GM23338 (cell line): ENCODE measurements at regions not wholly inside any gene's neighbourhood (a gene's known extent, or its start where the extent isn't known, plus 50 kb on each side); places are given as distances from the start of the nearest gene placed in this dataset.

Experiments
- ATAC-seq: fragments of 200-7000 bp; cut with Tn5 transposase; 3 replicates; pipeline ENCODE4 v1.9.1; 2020
- DNase-seq: peaks from one replicate; pipeline ENCODE4 v3.0.0-alpha.2; 2015; ENCODE audit warnings: low spot score
- H2AFZ ChIP-seq: fragments of 200-600 bp; sonication (generic); 2 replicates; pipeline ENCODE4 v1.8.0; 2016; ENCODE audit warnings: antibody characterized with exemption, mild to moderate bottlenecking, moderate library complexity
- H3F3A ChIP-seq: fragments of 200-600 bp; sonication (generic); replicated peaks from 2 replicates; pipeline ENCODE4 v1.8.0; 2017; ENCODE audit warnings: antibody characterized with exemption, mixed run types, low read depth
- H3K27ac ChIP-seq: fragments of 200-600 bp; sonication (generic); 2 replicates; pipeline ENCODE4 v1.6.1; 2016; ENCODE audit warnings: low read depth
- H3K27me3 ChIP-seq: fragments of 200-600 bp; sonication (generic); 2 replicates; pipeline ENCODE4 v1.8.0; 2016; ENCODE audit warnings: mild to moderate bottlenecking, mixed run types, moderate library complexity; ENCODE audit not compliant: insufficient read depth
- H3K36me3 ChIP-seq: fragments of 200-600 bp; sonication (generic); 2 replicates; pipeline ENCODE4 v1.8.0; 2016; ENCODE audit warnings: mild to moderate bottlenecking; ENCODE audit not compliant: insufficient read depth
- H3K4me1 ChIP-seq: fragments of 200-600 bp; sonication (generic); 2 replicates; pipeline ENCODE4 v1.8.0; 2016; ENCODE audit warnings: mild to moderate bottlenecking, moderate library complexity; ENCODE audit not compliant: insufficient read depth
- H3K4me2 ChIP-seq: fragments of 200-600 bp; sonication (generic); 2 replicates; pipeline ENCODE4 v1.7.1; 2017; ENCODE audit warnings: mixed run types
- H3K4me3 ChIP-seq: fragments of 200-600 bp; sonication (generic); 2 replicates; pipeline ENCODE4 v1.6.1; 2016; ENCODE audit warnings: mixed run types
- H3K79me2 ChIP-seq: fragments of 200-600 bp; sonication (generic); replicated peaks from 2 replicates; pipeline ENCODE4 v1.8.0; 2017; ENCODE audit warnings: mild to moderate bottlenecking; ENCODE audit not compliant: insufficient read depth
- H3K9me2 ChIP-seq: fragments of 200-600 bp; sonication (generic); 2 replicates; pipeline ENCODE4 v1.8.0; 2017; ENCODE audit not compliant: insufficient read depth
- H4K20me1 ChIP-seq: fragments of 200-600 bp; sonication (generic); replicated peaks from 2 replicates; pipeline ENCODE4 v1.8.0; 2017; ENCODE audit warnings: mild to moderate bottlenecking; ENCODE audit not compliant: insufficient read depth
- H3K27ac Mint-ChIP-seq: 2 replicates; pipeline ENCODE4 v1.8.0; 2020; ENCODE audit warnings: inconsistent platforms, mild to moderate bottlenecking, moderate library complexity, mixed read lengths
- H3K27me3 Mint-ChIP-seq: 3 replicates; pipeline ENCODE4 v1.8.0; 2022; ENCODE audit warnings: low read depth, mild to moderate bottlenecking, moderate library complexity, mixed read lengths, inconsistent platforms; ENCODE audit not compliant: insufficient read depth, poor library complexity
- H3K36me3 Mint-ChIP-seq: 3 replicates; pipeline ENCODE4 v1.8.0; 2021; ENCODE audit warnings: low read depth, mild to moderate bottlenecking, inconsistent platforms, moderate library complexity, mixed read lengths
- H3K4me1 Mint-ChIP-seq: 3 replicates; pipeline ENCODE4 v1.8.0; 2020; ENCODE audit warnings: mild to moderate bottlenecking, inconsistent platforms, mixed read lengths
- H3K4me3 Mint-ChIP-seq: 3 replicates; pipeline ENCODE4 v1.8.0; 2021; ENCODE audit warnings: moderate library complexity, mild to moderate bottlenecking, inconsistent platforms, mixed read lengths
- H3K9me3 Mint-ChIP-seq: 3 replicates; pipeline ENCODE4 v1.8.0; 2020; ENCODE audit warnings: moderate library complexity, mild to moderate bottlenecking, inconsistent platforms, mixed read lengths
- CREB1 ChIP-seq: fragments of 250-450 bp; sonication (Bioruptor Pico); IDR thresholded peaks from 2 replicates; pipeline ENCODE4 v1.5.0; 2020; ENCODE audit warnings: low read depth, mild to moderate bottlenecking, moderate library complexity
- EZH2 ChIP-seq: fragments of 200-600 bp; sonication (generic); IDR thresholded peaks from one replicate; pipeline ENCODE4 v1.8.0; 2017; ENCODE audit warnings: antibody characterized with exemption, mild to moderate bottlenecking, low read depth; ENCODE audit not compliant: unreplicated experiment
- EZH2phosphoT487 ChIP-seq: fragments of 200-600 bp; sonication (generic); IDR thresholded peaks from one replicate; pipeline ENCODE4 v1.8.1; 2018; ENCODE audit warnings: antibody characterized with exemption; ENCODE audit not compliant: unreplicated experiment
- JUNB ChIP-seq: IDR thresholded peaks from one replicate; pipeline ENCODE4 v1.6.1; 2016; ENCODE audit warnings: antibody characterized with exemption; ENCODE audit not compliant: unreplicated experiment
- POLR2AphosphoS5 ChIP-seq: IDR thresholded peaks from 2 replicates; pipeline ENCODE4 v1.6.1; 2016; ENCODE audit warnings: antibody characterized with exemption, low read depth
- REST ChIP-seq: IDR thresholded peaks from one replicate; pipeline ENCODE4 v1.6.1; 2018; ENCODE audit warnings: antibody characterized with exemption; ENCODE audit not compliant: unreplicated experiment
- STAT1 ChIP-seq: IDR thresholded peaks from one replicate; pipeline ENCODE4 v1.6.1; 2016; ENCODE audit warnings: antibody characterized with exemption; ENCODE audit not compliant: unreplicated experiment
- ZNF114 ChIP-seq: fragments of 250-450 bp; sonication (Bioruptor Pico); IDR thresholded peaks from 2 replicates; pipeline ENCODE4 v1.5.0; 2020; ENCODE audit warnings: mild to moderate bottlenecking, moderate library complexity
- TF ChIP-seq, protein P1 (sequence below): fragments of 250-450 bp; sonication (Bioruptor Pico); IDR thresholded peaks from 2 replicates; pipeline ENCODE4 v1.5.0; 2020; ENCODE audit warnings: mild to moderate bottlenecking, moderate library complexity

DNA sequence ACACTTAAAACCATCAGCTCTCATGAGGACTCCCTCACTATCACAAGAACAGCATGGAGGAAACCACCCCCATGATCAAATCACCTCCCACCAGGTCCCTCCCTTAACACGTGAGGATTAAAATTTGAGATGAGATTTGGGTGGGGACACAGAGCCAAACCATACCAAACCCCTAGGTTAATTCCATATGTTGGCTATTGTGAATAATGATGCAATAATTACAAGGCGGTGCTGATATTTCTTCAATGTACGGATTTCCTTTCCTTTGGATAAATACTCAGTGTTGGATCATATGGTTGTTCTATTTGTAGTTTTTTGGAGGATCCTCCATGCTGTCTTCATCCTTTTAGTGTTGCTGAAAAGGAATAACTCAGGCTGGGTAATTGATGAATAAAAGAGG is 652.1 kb upstream of the PKDCC start:
- TF ChIP-seq STAT1 = no peak
- TF ChIP-seq JUNB = no peak
- no peak for ATAC-seq
- no peak for DNase-seq

GRCh38 chr2:41399437-41400087 is 648.3 kb upstream of the PKDCC start:
- no peaks in the 10 kb centered on the region for H3K27me3 ChIP-seq
- no peaks in the 10 kb centered on the region for H3F3A ChIP-seq
- peaks cover 19% of the 10 kb centered on the region for H3K4me1 Mint-ChIP-seq
- H3K27me3 Mint-ChIP-seq = peaks cover 5% of the 10 kb centered on the region
- no peak overlapping the region for H3K4me3 ChIP-seq
- H3K27ac Mint-ChIP-seq = no peak overlapping the region
- H3K4me2 ChIP-seq = no peak overlapping the region
- H3K36me3 ChIP-seq = peaks cover 8% of the 10 kb centered on the region; the same call in 1 of the 2 replicates
- ATAC-seq = no peak
- H3K36me3 Mint-ChIP-seq = peaks cover 28% of the 10 kb centered on the region
- peaks cover 2% of the 10 kb centered on the region for H3K4me1 ChIP-seq
- H3K9me3 Mint-ChIP-seq = peaks cover 26% of the 10 kb centered on the region
- no peaks in the 10 kb centered on the region for H4K20me1 ChIP-seq
- no peak overlapping the region for H3K4me3 Mint-ChIP-seq
- no peak overlapping the region for H2AFZ ChIP-seq
- no peak for DNase-seq
- no peak for TF ChIP-seq POLR2AphosphoS5
- TF ChIP-seq REST = no peak
- no peak for TF ChIP-seq CREB1
- TF ChIP-seq, protein P1, sequence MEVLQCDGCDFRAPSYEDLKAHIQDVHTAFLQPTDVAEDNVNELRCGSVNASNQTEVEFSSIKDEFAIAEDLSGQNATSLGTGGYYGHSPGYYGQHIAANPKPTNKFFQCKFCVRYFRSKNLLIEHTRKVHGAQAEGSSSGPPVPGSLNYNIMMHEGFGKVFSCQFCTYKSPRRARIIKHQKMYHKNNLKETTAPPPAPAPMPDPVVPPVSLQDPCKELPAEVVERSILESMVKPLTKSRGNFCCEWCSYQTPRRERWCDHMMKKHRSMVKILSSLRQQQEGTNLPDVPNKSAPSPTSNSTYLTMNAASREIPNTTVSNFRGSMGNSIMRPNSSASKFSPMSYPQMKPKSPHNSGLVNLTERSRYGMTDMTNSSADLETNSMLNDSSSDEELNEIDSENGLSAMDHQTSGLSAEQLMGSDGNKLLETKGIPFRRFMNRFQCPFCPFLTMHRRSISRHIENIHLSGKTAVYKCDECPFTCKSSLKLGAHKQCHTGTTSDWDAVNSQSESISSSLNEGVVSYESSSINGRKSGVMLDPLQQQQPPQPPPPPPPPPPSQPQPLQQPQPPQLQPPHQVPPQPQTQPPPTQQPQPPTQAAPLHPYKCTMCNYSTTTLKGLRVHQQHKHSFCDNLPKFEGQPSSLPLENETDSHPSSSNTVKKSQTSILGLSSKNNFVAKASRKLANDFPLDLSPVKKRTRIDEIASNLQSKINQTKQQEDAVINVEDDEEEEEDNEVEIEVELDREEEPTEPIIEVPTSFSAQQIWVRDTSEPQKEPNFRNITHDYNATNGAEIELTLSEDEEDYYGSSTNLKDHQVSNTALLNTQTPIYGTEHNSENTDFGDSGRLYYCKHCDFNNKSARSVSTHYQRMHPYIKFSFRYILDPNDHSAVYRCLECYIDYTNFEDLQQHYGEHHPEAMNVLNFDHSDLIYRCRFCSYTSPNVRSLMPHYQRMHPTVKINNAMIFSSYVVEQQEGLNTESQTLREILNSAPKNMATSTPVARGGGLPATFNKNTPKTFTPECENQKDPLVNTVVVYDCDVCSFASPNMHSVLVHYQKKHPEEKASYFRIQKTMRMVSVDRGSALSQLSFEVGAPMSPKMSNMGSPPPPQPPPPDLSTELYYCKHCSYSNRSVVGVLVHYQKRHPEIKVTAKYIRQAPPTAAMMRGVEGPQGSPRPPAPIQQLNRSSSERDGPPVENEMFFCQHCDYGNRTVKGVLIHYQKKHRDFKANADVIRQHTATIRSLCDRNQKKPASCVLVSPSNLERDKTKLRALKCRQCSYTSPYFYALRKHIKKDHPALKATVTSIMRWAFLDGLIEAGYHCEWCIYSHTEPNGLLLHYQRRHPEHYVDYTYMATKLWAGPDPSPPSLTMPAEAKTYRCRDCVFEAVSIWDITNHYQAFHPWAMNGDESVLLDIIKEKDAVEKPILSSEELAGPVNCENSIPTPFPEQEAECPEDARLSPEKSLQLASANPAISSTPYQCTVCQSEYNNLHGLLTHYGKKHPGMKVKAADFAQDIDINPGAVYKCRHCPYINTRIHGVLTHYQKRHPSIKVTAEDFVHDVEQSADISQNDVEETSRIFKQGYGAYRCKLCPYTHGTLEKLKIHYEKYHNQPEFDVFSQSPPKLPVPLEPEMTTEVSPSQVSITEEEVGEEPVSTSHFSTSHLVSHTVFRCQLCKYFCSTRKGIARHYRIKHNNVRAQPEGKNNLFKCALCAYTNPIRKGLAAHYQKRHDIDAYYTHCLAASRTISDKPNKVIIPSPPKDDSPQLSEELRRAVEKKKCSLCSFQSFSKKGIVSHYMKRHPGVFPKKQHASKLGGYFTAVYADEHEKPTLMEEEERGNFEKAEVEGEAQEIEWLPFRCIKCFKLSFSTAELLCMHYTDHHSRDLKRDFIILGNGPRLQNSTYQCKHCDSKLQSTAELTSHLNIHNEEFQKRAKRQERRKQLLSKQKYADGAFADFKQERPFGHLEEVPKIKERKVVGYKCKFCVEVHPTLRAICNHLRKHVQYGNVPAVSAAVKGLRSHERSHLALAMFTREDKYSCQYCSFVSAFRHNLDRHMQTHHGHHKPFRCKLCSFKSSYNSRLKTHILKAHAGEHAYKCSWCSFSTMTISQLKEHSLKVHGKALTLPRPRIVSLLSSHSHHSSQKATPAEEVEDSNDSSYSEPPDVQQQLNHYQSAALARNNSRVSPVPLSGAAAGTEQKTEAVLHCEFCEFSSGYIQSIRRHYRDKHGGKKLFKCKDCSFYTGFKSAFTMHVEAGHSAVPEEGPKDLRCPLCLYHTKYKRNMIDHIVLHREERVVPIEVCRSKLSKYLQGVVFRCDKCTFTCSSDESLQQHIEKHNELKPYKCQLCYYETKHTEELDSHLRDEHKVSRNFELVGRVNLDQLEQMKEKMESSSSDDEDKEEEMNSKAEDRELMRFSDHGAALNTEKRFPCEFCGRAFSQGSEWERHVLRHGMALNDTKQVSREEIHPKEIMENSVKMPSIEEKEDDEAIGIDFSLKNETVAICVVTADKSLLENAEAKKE (CRISPR knock-in tag) = no peak
- no peak for TF ChIP-seq EZH2phosphoT487
- TF ChIP-seq EZH2 = no peak
- no peak for TF ChIP-seq STAT1
- no peak for TF ChIP-seq ZNF114 (CRISPR knock-in tag)
- H3K79me2 ChIP-seq = no peaks in the 10 kb centered on the region
- H3K27ac ChIP-seq = no peak overlapping the region
- peaks cover 3% of the 10 kb centered on the region; the same call in 1 of the 2 replicates for H3K9me2 ChIP-seq

More for the DNA sequence above, 652.1 kb upstream of the PKDCC start:
- H3K4me2 ChIP-seq = no peak overlapping the region
- peaks cover 33% of the 10 kb centered on the region for H3K9me3 Mint-ChIP-seq
- no peak overlapping the region for H3K27ac ChIP-seq
- H3K4me3 ChIP-seq = no peak overlapping the region
- peaks cover 5% of the 10 kb centered on the region for H3K27me3 Mint-ChIP-seq
- peaks cover 19% of the 10 kb centered on the region for H3K4me1 ChIP-seq
- H3K36me3 Mint-ChIP-seq = peaks cover 49% of the 10 kb centered on the region
- H3K4me3 Mint-ChIP-seq = no peak overlapping the region
- no peak overlapping the region for H3K27ac Mint-ChIP-seq
- H2AFZ ChIP-seq = no peak overlapping the region
- peaks cover 34% of the 10 kb centered on the region for H3K4me1 Mint-ChIP-seq
- H3K36me3 ChIP-seq = peaks cover 8% of the 10 kb centered on the region; the same call in 1 of the 2 replicates
- H3F3A ChIP-seq = no peaks in the 10 kb centered on the region
- no peaks in the 10 kb centered on the region for H3K9me2 ChIP-seq
- no peaks in the 10 kb centered on the region for H4K20me1 ChIP-seq
- H3K27me3 ChIP-seq = no peaks in the 10 kb centered on the region
- H3K79me2 ChIP-seq = no peaks in the 10 kb centered on the region
